Pancreas (tissue), 10 donors: ENCODE measurements at regions not wholly inside any gene's neighbourhood (a gene's known extent, or its start where the extent isn't known, plus 50 kb on each side); places are given as distances from the start of the nearest gene placed in this dataset.

Source experiments
- ATAC-seq, 4 donors: fragments of 200-7000 bp; cut with Tn5 transposase; one replicate each; pipeline versions ENCODE4 v1.8.0 to v1.9.1; 2020; ENCODE audit warnings: mild to moderate bottlenecking in 4 of 4, moderate library complexity in 4 of 4
- DNase-seq, 6 donors: peaks; one replicate each; pipeline ENCODE4 v3.0.0-alpha.2; 2020
- FAIRE-seq: peaks from 2 replicates; lab custom pipeline; 2012; peaks lifted over from hg19 to GRCh38; lab: Jason Lieb, UNC
- H3K27ac ChIP-seq, 4 donors: fragments of 200-600 bp; sonication (generic); 1 replicate in 3 of 4; 2 replicates in 1 of 4; pipeline versions ENCODE4 v1.5.0 to v1.8.0; 2020
- H3K27me3 ChIP-seq, 4 donors: fragments of 200-600 bp; one replicate each; pipeline ENCODE4 v1.8.0; 2021
- H3K36me3 ChIP-seq, 3 donors: fragments of 200-600 bp; sonication (generic) in 1 of 3; one replicate each; pipeline versions ENCODE4 v1.5.0 to v1.8.0; 2020 to 2021
- H3K4me1 ChIP-seq, 3 donors: fragments of 200-600 bp; one replicate each; pipeline ENCODE4 v1.8.0; 2021
- H3K4me3 ChIP-seq, 4 donors: fragments of 200-600 bp; sonication (generic) in 2 of 4; one replicate each; pipeline versions ENCODE4 v1.5.0 to v1.8.0; 2020 to 2021
- H3K9me3 ChIP-seq, 4 donors: fragments of 200-600 bp; one replicate each; pipeline ENCODE4 v1.8.0; 2021
- CTCF ChIP-seq, 4 donors: fragments of 200-600 bp; sonication (generic) in 3 of 4; IDR thresholded peaks; one replicate each; pipeline versions ENCODE4 v1.5.0 to v1.8.0; 2021; ENCODE audit warnings: antibody characterized with exemption in 4 of 4
- WGBS, 2 donors: extraction: QIAGEN DNeasy Blood & Tissue Kit; methylation state at CpG; one replicate each; pipeline ENCODE4 v1.1.7; 2013; 5-methylcytosine and 5-hydroxymethylcytosine counted together
- intact Hi-C, 3 donors: fragments of 100-400 bp; cut with DNase I; formaldehyde crosslinking; loops; one replicate each; pipeline versions ENCODE4 v1.11.1 to v1.14.2; 2022
- donor health status: healthy with polysubstance abuse.
- donor health status: DM: no; HTN: no; CAD: no; lungs with moderate emphysema.
- donor health status: DM: no; HTN: no; CAD: no.
- donor health status: control.
- donor health status: control.
- donor health status: Bipolar disorder and iron deficiency.
- donor health status: DM: yes; HTN: yes; CAD: no.
- donor health status: DM: no; HTN: no; CAD: no.
- donor health status: DM: no; HTN: no; CAD: no.
- donor health status: DM: yes; HTN: yes; CAD: no.

- DNase-seq (no peak), ATAC-seq (no peak), FAIRE-seq (no peak)
- WGBS, 2 donors = 60 to 64% methylated on average over 1 of the region's 1 CpG
- Histone ChIP-seq H3K4me1 (no peaks in the 10 kb centered on the region), H3K4me3 (no peak overlapping the region), H3K36me3 (no peaks in the 10 kb centered on the region), H3K27ac (no peak overlapping the region), H3K27me3 (no peaks in the 10 kb centered on the region), H3K9me3 (no peaks in the 10 kb centered on the region)
- no peak for TF ChIP-seq CTCF (IDR thresholded peaks at IDR 0.05)
- intact Hi-C loops = no loop called here
Measured at GRCh38 chr5:100157066-100157465, 378.1 kb upstream of the FAM174A start.

GRCh38 chr5:100148239-100148638 lies 386.9 kb upstream of the FAM174A start:
- H3K4me3 ChIP-seq = no peak overlapping the region
- no peaks in the 10 kb centered on the region for H3K36me3 ChIP-seq
- no peaks in the 10 kb centered on the region for H3K27me3 ChIP-seq
- ATAC-seq (no peak), DNase-seq (no peak), FAIRE-seq (no peak)
- no peak for TF ChIP-seq CTCF (IDR thresholded peaks at IDR 0.05)
- no peak overlapping the region for H3K27ac ChIP-seq
- 63 to 77% methylated on average over 3 of the region's 3 CpGs for WGBS, 2 donors
- no peaks in the 10 kb centered on the region for H3K9me3 ChIP-seq
- H3K4me1 ChIP-seq = no peaks in the 10 kb centered on the region
- intact Hi-C loops = no loop called here

GRCh38 chr5:100142607-100143006 lies 392.6 kb upstream of the FAM174A start:
- Histone ChIP-seq H3K36me3 (no peaks in the 10 kb centered on the region), H3K27me3 (no peaks in the 10 kb centered on the region), H3K4me3 (no peak overlapping the region), H3K27ac (no peak overlapping the region), H3K4me1 (no peaks in the 10 kb centered on the region), H3K9me3 (no peaks in the 10 kb centered on the region)
- FAIRE-seq (no peak), ATAC-seq (no peak), DNase-seq (no peak)
- no peak for TF ChIP-seq CTCF (IDR thresholded peaks at IDR 0.05)
- intact Hi-C loops = no loop called here

- no peaks in the 10 kb centered on the region for H3K4me1 ChIP-seq
- TF ChIP-seq CTCF (IDR thresholded peaks at IDR 0.05) = no peak
- FAIRE-seq (no peak), DNase-seq (no peak), ATAC-seq (no peak)
- no peak overlapping the region for H3K27ac ChIP-seq
- no peaks in the 10 kb centered on the region for H3K36me3 ChIP-seq
- intact Hi-C loops = no loop called here
- no peak overlapping the region for H3K4me3 ChIP-seq
- no peaks in the 10 kb centered on the region for H3K27me3 ChIP-seq
- no peaks in the 10 kb centered on the region for H3K9me3 ChIP-seq
- 81 to 91% methylated on average over 1 of the region's 1 CpG for WGBS, 2 donors
Measured at GRCh38 chr5:100131161-100131560, 404.0 kb upstream of the FAM174A start.

- Histone ChIP-seq H3K27ac (no peak overlapping the region), H3K27me3 (no peaks in the 10 kb centered on the region), H3K4me3 (no peak overlapping the region), H3K9me3 (no peaks in the 10 kb centered on the region), H3K4me1 (no peaks in the 10 kb centered on the region), H3K36me3 (no peaks in the 10 kb centered on the region)
- no peak for DNase-seq
- no peak for FAIRE-seq
- TF ChIP-seq CTCF (IDR thresholded peaks at IDR 0.05) = no peak
- intact Hi-C loops = no loop called here
- no peak for ATAC-seq
Measured at GRCh38 chr5:100130307-100130706, 404.9 kb upstream of the FAM174A start.
